ENCODE measurements at regions not wholly inside any gene's neighbourhood (a gene's known extent, or its start where the extent isn't known, plus 50 kb on each side); places are given as distances from the start of the nearest gene placed in this dataset.

DNA sequence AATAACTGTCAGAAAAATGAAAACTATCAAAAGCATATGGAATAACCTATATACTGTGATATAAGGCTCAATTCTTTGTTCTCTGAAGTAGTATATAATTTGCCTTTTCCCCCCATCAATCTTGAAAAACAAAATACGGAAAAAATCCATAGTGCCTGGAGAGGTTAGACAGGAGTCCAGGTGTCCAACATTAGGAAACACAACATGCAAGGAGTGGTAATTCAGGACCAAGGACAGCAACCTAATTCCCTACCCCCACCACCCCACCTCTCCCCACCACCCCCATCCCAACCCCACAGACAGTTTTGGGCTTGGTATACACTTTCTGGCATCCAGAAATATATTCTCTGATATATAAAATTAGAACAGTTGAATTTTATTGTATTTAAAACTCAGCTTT is 55.1 kb upstream of the SLC25A26 start:
- Histone ChIP-seq H2AFZ (ENCODE audit: low read depth, low read length, severe bottlenecking) (no peak overlapping the region), H3K9me2 (replicated peaks; ENCODE audit: insufficient read depth, low read length) (no peaks in the 10 kb centered on the region), H3K36me3 (ENCODE audit: low read length) (no peaks in the 10 kb centered on the region), H3K79me2 (ENCODE audit: insufficient read depth, low read length) (no peaks in the 10 kb centered on the region), H3K9me3 (ENCODE audit: insufficient read depth, low read length) (no peaks in the 10 kb centered on the region), H3K27ac (ENCODE audit: low read depth, low read length) (no peak overlapping the region), H3K27me3 (ENCODE audit: low read length) (no peaks in the 10 kb centered on the region), H3K4me2 (ENCODE audit: low read depth, low read length, poor library complexity, severe bottlenecking) (no peak overlapping the region), H3F3A (ENCODE audit: insufficient read depth) (no peaks in the 10 kb centered on the region), H3K4me3 (ENCODE audit: insufficient read depth, low read length, poor library complexity, severe bottlenecking) (no peak overlapping the region), H4K20me1 (ENCODE audit: low read depth, low read length) (no peaks in the 10 kb centered on the region), H3K9ac (ENCODE audit: low read length) (no peak overlapping the region)
- TF ChIP-seq CTCF (IDR thresholded peaks at IDR 0.05; ENCODE audit: insufficient read depth, low read length, poor library complexity, severe bottlenecking) (no peak), EZH2phosphoT487 (conservative IDR thresholded peaks at IDR 0.05; ENCODE audit: low read length) (no peak)

- Histone ChIP-seq H4K20me1 (ENCODE audit: low read depth, low read length) (no peaks in the 10 kb centered on the region), H3K27ac (ENCODE audit: low read depth, low read length) (no peak overlapping the region), H3K9me2 (replicated peaks; ENCODE audit: insufficient read depth, low read length) (no peaks in the 10 kb centered on the region), H3K79me2 (ENCODE audit: insufficient read depth, low read length) (no peaks in the 10 kb centered on the region), H3K4me2 (ENCODE audit: low read depth, low read length, poor library complexity, severe bottlenecking) (no peak overlapping the region), H3K27me3 (ENCODE audit: low read length) (no peaks in the 10 kb centered on the region), H3K9ac (ENCODE audit: low read length) (no peak overlapping the region), H3K36me3 (ENCODE audit: low read length) (no peaks in the 10 kb centered on the region), H3K9me3 (ENCODE audit: insufficient read depth, low read length) (no peaks in the 10 kb centered on the region), H2AFZ (ENCODE audit: low read depth, low read length, severe bottlenecking) (no peak overlapping the region), H3F3A (ENCODE audit: insufficient read depth) (no peaks in the 10 kb centered on the region), H3K4me3 (ENCODE audit: insufficient read depth, low read length, poor library complexity, severe bottlenecking) (no peak overlapping the region)
- no peak for TF ChIP-seq CTCF (IDR thresholded peaks at IDR 0.05; ENCODE audit: insufficient read depth, low read length, poor library complexity, severe bottlenecking)
- TF ChIP-seq EZH2phosphoT487 (conservative IDR thresholded peaks at IDR 0.05; ENCODE audit: low read length): no peak
These were observed 56.6 kb upstream of the SLC25A26 start for GRCh38 chr3:66164155-66164554.

DNA sequence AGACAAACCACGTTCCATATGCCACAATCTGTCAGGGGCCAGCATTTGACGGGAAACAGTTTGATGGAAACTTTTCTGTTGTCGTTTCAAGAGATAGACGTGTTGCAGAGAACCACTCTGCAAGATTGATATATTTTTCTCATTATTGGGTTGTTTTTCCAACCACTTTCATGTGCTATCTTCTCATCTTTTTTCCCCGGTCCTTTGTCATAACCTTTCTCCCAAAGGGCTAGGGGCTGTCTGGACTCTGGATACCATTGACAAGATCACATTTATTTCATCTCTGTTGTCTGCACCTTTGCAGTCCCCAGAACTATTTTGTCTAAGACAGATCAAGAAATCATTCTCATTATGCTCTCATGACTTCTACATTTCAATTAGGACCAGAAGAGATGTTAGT is 57.6 kb upstream of the SLC25A26 start:
- H3F3A ChIP-seq (ENCODE audit: insufficient read depth): no peaks in the 10 kb centered on the region
- no peaks in the 10 kb centered on the region for H3K9me2 ChIP-seq (replicated peaks; ENCODE audit: insufficient read depth, low read length)
- no peaks in the 10 kb centered on the region for H3K27me3 ChIP-seq (ENCODE audit: low read length)
- no peak for TF ChIP-seq EZH2phosphoT487 (conservative IDR thresholded peaks at IDR 0.05; ENCODE audit: low read length)
- no peak for TF ChIP-seq CTCF (IDR thresholded peaks at IDR 0.05; ENCODE audit: insufficient read depth, low read length, poor library complexity, severe bottlenecking)
- no peak overlapping the region for H3K4me2 ChIP-seq (ENCODE audit: low read depth, low read length, poor library complexity, severe bottlenecking)
- no peak overlapping the region for H3K27ac ChIP-seq (ENCODE audit: low read depth, low read length)
- H3K36me3 ChIP-seq (ENCODE audit: low read length): no peaks in the 10 kb centered on the region
- no peak overlapping the region for H3K4me3 ChIP-seq (ENCODE audit: insufficient read depth, low read length, poor library complexity, severe bottlenecking)
- H4K20me1 ChIP-seq (ENCODE audit: low read depth, low read length): no peaks in the 10 kb centered on the region
- H3K9me3 ChIP-seq (ENCODE audit: insufficient read depth, low read length): no peaks in the 10 kb centered on the region
- no peaks in the 10 kb centered on the region for H3K79me2 ChIP-seq (ENCODE audit: insufficient read depth, low read length)
- no peak overlapping the region for H2AFZ ChIP-seq (ENCODE audit: low read depth, low read length, severe bottlenecking)
- no peak overlapping the region for H3K9ac ChIP-seq (ENCODE audit: low read length)

DNA sequence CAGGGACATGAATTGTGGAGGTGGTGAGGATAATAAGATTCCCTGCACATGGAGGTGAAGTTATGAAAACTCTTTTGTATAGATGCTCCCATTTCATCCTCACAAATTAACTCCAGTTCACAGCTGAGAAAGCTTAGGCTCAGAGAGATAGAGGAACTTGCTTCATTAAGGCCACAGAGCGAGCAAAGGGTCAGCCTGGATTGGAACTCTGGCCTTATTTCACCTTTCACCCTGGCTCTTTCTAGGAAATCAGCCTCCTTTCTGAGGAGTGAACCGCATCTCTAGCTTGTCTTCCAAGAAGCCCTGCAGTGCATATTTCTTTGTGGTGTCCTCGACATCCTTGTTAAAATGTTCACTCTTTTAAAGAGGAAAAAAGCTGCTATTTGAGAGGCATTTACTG is 58.0 kb upstream of the SLC25A26 start:
- no peaks in the 10 kb centered on the region for H3K36me3 ChIP-seq (ENCODE audit: low read length)
- H2AFZ ChIP-seq (ENCODE audit: low read depth, low read length, severe bottlenecking): no peak overlapping the region
- no peak overlapping the region for H3K4me2 ChIP-seq (ENCODE audit: low read depth, low read length, poor library complexity, severe bottlenecking)
- H3K9me3 ChIP-seq (ENCODE audit: insufficient read depth, low read length): no peaks in the 10 kb centered on the region
- H4K20me1 ChIP-seq (ENCODE audit: low read depth, low read length): no peaks in the 10 kb centered on the region
- TF ChIP-seq CTCF (IDR thresholded peaks at IDR 0.05; ENCODE audit: insufficient read depth, low read length, poor library complexity, severe bottlenecking) (no peak), EZH2phosphoT487 (conservative IDR thresholded peaks at IDR 0.05; ENCODE audit: low read length) (no peak)
- H3K79me2 ChIP-seq (ENCODE audit: insufficient read depth, low read length): no peaks in the 10 kb centered on the region
- H3K27ac ChIP-seq (ENCODE audit: low read depth, low read length): no peak overlapping the region
- no peak overlapping the region for H3K9ac ChIP-seq (ENCODE audit: low read length)
- H3K9me2 ChIP-seq (replicated peaks; ENCODE audit: insufficient read depth, low read length): no peaks in the 10 kb centered on the region
- H3F3A ChIP-seq (ENCODE audit: insufficient read depth): no peaks in the 10 kb centered on the region
- no peaks in the 10 kb centered on the region for H3K27me3 ChIP-seq (ENCODE audit: low read length)
- no peak overlapping the region for H3K4me3 ChIP-seq (ENCODE audit: insufficient read depth, low read length, poor library complexity, severe bottlenecking)

Data from SU-DHL-6 (cell line).